DND-41 (cell line): ENCODE measurements at regions not wholly inside any gene's neighbourhood (a gene's known extent, or its start where the extent isn't known, plus 50 kb on each side); places are given as distances from the start of the nearest gene placed in this dataset.

Experiments
- CTCF ChIP-seq: IDR thresholded peaks from 2 replicates; pipeline ENCODE4 v1.5.1; 2012; ENCODE audit warnings: borderline replicate concordance, low read length, moderate library complexity, mild to moderate bottlenecking; ENCODE audit not compliant: poor library complexity, severe bottlenecking; ENCODE audit errors: extremely low read depth
- EZH2 ChIP-seq: IDR thresholded peaks from 3 replicates; pipeline ENCODE4 v1.6.1; 2012; ENCODE audit warnings: borderline replicate concordance, low read depth, mild to moderate bottlenecking, moderate library complexity, low read length, inconsistent platforms; ENCODE audit not compliant: severe bottlenecking

DNA sequence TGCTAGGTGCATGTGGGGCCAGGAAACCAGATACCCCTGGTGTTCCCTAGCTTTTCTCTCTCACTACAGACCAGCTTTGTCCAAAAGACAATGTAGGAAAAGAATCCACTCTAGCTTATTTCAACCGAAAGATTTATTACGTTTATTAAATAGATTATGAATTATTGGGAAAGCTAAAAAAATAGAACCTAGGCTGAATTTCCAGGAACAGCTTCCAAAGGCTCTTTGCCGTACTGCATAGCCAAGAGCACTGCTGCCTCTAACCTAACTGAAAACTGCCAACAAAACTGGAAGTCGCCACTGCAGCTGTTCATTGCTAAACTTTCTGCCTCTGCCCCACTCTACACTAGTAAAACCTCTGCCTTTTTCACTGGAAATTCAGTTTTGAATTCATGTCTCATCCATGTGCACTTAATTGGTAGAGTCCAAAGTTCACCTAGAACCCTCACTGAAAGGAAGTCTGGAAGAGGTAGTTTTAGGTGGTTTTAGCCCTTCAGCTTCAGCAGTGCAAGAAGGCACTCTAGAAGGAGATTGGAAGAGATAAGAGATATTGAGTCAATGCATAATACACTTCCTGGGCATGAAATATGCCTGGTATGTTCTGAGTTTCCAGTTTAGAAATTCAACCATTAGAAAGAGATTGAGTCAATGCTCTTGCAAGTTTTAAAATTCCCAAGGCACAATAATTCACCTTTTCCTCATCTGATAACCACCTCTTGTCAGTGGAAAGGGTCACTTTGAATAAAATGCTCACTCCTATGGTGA is 927.9 kb downstream of the MAT2B start:
- TF ChIP-seq CTCF (no peak), EZH2 (no peak)
